SK-N-SH (cell line): ENCODE measurements at regions not wholly inside any gene's neighbourhood (a gene's known extent, or its start where the extent isn't known, plus 50 kb on each side); places are given as distances from the start of the nearest gene placed in this dataset.

Experiments
- CTCF ChIA-PET: fragments of 300-600, 350-600 bp; formaldehyde crosslinking; extraction: SDS; loops from one replicate; lab custom pipeline; 2021; lab: Yijun Ruan, JAX
- POLR2A ChIA-PET: fragments of 350-600 bp; sonication (Branson Sonifier 250); formaldehyde crosslinking; extraction: SDS; loops from one replicate; lab custom pipeline; 2020; ENCODE audit warnings: antibody characterized with exemption, inconsistent platforms; lab: Yijun Ruan, JAX
- DNase-seq: peaks from one replicate; pipeline ENCODE4 v3.0.0; 2012
- H2AFZ ChIP-seq: fragments of 200-600 bp; sonication (generic); 2 replicates; pipeline ENCODE4 v1.8.1; 2016; ENCODE audit warnings: antibody characterized with exemption, mild to moderate bottlenecking, low read depth
- H3F3A ChIP-seq: fragments of 200-600 bp; sonication (generic); replicated peaks from 2 replicates; pipeline ENCODE3; 2016; ENCODE audit warnings: antibody characterized with exemption, mild to moderate bottlenecking; ENCODE audit not compliant: insufficient read depth
- H3K27ac ChIP-seq, 2 experiments: fragments of 200-500 bp in 1 of 2; fragments of 200-600 bp in 1 of 2; sonication (Bioruptor generic) in 1 of 2; sonication (generic), shearing (Covaris generic) in 1 of 2; 2 replicates each; pipeline versions ENCODE4 v1.5.1 to v1.6.1; 2014 to 2016; ENCODE audit warnings: low read depth in 2 of 2, inconsistent platforms in 1 of 2, low read length in 1 of 2, mild to moderate bottlenecking in 1 of 2, mixed read lengths in 1 of 2
- H3K27me3 ChIP-seq: fragments of 200-600 bp; sonication (generic), shearing (Covaris generic); 2 replicates; pipeline ENCODE4 v1.6.1; 2016; ENCODE audit warnings: mixed run types; ENCODE audit not compliant: insufficient read depth
- H3K36me3 ChIP-seq, 2 experiments: fragments of 200-500 bp in 1 of 2; fragments of 200-600 bp in 1 of 2; sonication (Bioruptor generic) in 1 of 2; sonication (generic) in 1 of 2; replicated peaks in 1 of 2; 2 replicates each; pipeline versions ENCODE3 to v1.5.1; 2014 to 2016; ENCODE audit warnings: low read length in 1 of 2, mild to moderate bottlenecking in 1 of 2; ENCODE audit not compliant: insufficient read depth in 2 of 2, control insufficient read depth in 1 of 2
- H3K4me1 ChIP-seq, 2 experiments: fragments of 200-500 bp in 1 of 2; fragments of 200-600 bp in 1 of 2; sonication (Bioruptor generic) in 1 of 2; sonication (generic), shearing (Covaris generic) in 1 of 2; 2 replicates each; pipeline versions ENCODE4 v1.5.1 to v1.6.1; 2014 to 2016; ENCODE audit warnings: low read depth in 1 of 2, low read length in 1 of 2, mixed run types in 1 of 2; ENCODE audit not compliant: insufficient read depth in 2 of 2, control insufficient read depth in 1 of 2
- H3K4me2 ChIP-seq: fragments of 200-600 bp; sonication (generic), shearing (Covaris generic); 2 replicates; pipeline ENCODE4 v1.6.1; 2017; ENCODE audit warnings: mixed run types
- H3K4me3 ChIP-seq, 2 experiments: fragments of 200-500 bp in 1 of 2; fragments of 200-600 bp in 1 of 2; sonication (Bioruptor generic) in 1 of 2; sonication (generic), shearing (Covaris generic) in 1 of 2; 2 replicates each; pipeline versions ENCODE4 v1.5.1 to v1.8.1; 2014 to 2016; ENCODE audit warnings: low read depth in 2 of 2, inconsistent platforms in 1 of 2, low read length in 1 of 2, mild to moderate bottlenecking in 1 of 2, mixed read lengths in 1 of 2, moderate library complexity in 1 of 2
- H3K79me2 ChIP-seq: fragments of 200-600 bp; sonication (generic); 2 replicates; pipeline ENCODE4 v1.8.1; 2017; ENCODE audit warnings: mild to moderate bottlenecking; ENCODE audit not compliant: insufficient read depth
- H3K9ac ChIP-seq: fragments of 200-600 bp; sonication (generic); 2 replicates; pipeline ENCODE4 v1.6.1; 2017; ENCODE audit warnings: mixed run types
- H3K9me2 ChIP-seq: fragments of 200-600 bp; sonication (generic); 2 replicates; pipeline ENCODE4 v1.6.1; 2017; ENCODE audit warnings: mixed run types
- H3K9me3 ChIP-seq: fragments of 200-600 bp; sonication (generic); 2 replicates; pipeline ENCODE4 v1.6.1; 2017; ENCODE audit warnings: mixed run types, mild to moderate bottlenecking, moderate library complexity
- H4K20me1 ChIP-seq: fragments of 200-600 bp; sonication (generic); 2 replicates; pipeline ENCODE4 v1.6.1; 2017; ENCODE audit warnings: mild to moderate bottlenecking, mixed run types; ENCODE audit not compliant: insufficient read depth
- ELF1 ChIP-seq: IDR thresholded peaks from 2 replicates; pipeline ENCODE4 v1.4.0; 2012
- EP300 ChIP-seq, 2 experiments: IDR thresholded peaks; 2 replicates each; pipeline versions ENCODE4 v1.4.0 to v1.6.1; 2012; ENCODE audit warnings: borderline replicate concordance in 1 of 2, low read depth in 1 of 2, low read length in 1 of 2
- EZH2phosphoT487 ChIP-seq: fragments of 200-600 bp; sonication (generic); IDR thresholded peaks from 2 replicates; pipeline ENCODE4 v1.6.1; 2017; ENCODE audit warnings: low read depth, mixed run types, mild to moderate bottlenecking, antibody characterized with exemption, moderate library complexity, borderline replicate concordance
- FOSL2 ChIP-seq: IDR thresholded peaks from 2 replicates; pipeline ENCODE4 v1.4.0; 2012; ENCODE audit warnings: low read depth, mild to moderate bottlenecking, moderate library complexity, borderline replicate concordance
- FOXM1 ChIP-seq: IDR thresholded peaks from 2 replicates; pipeline ENCODE4 v1.4.0; 2012; ENCODE audit warnings: low read depth, mild to moderate bottlenecking
- GABPA ChIP-seq: IDR thresholded peaks from 2 replicates; pipeline ENCODE4 v1.4.0; 2012; ENCODE audit warnings: low read depth, mild to moderate bottlenecking
- JUND ChIP-seq: IDR thresholded peaks from 2 replicates; pipeline ENCODE4 v1.4.0; 2012
- POLR2AphosphoS5 ChIP-seq: IDR thresholded peaks from 2 replicates; pipeline ENCODE4 v1.6.1; 2012; ENCODE audit warnings: low read depth, low read length
- RCOR1 ChIP-seq: fragments of 150-350 bp; IDR thresholded peaks from 2 replicates; pipeline ENCODE4 v1.6.1; 2017; ENCODE audit warnings: antibody characterized with exemption, low read length
- REST ChIP-seq: IDR thresholded peaks from 2 replicates; pipeline ENCODE4 v1.6.1; 2012; ENCODE audit warnings: mild to moderate bottlenecking, low read depth, low read length, moderate library complexity
- RXRA ChIP-seq: IDR thresholded peaks from 2 replicates; pipeline ENCODE4 v1.4.0; 2012; ENCODE audit warnings: low read depth, mild to moderate bottlenecking, borderline replicate concordance
- USF1 ChIP-seq: IDR thresholded peaks from 2 replicates; pipeline ENCODE4 v1.4.0; 2012; ENCODE audit warnings: low read depth, borderline replicate concordance
- YY1 ChIP-seq: IDR thresholded peaks from 2 replicates; pipeline ENCODE4 v1.4.0; 2012; ENCODE audit warnings: low read depth, mild to moderate bottlenecking
- WGBS: methylation state at CpG from one replicate; pipeline ENCODE4 v1.1.6; 2017; ENCODE audit warnings: low lambda C conversion rate; 5-methylcytosine and 5-hydroxymethylcytosine counted together
- TF ChIP-seq, protein P1 (sequence below): IDR thresholded peaks from 2 replicates; pipeline ENCODE4 v1.4.0; 2012; ENCODE audit warnings: low read depth
- TF ChIP-seq, protein P2 (sequence below): IDR thresholded peaks from 2 replicates; pipeline ENCODE4 v1.4.0; 2012; ENCODE audit warnings: low read depth, borderline replicate concordance
- TF ChIP-seq, protein P3 (sequence below): fragments of 200-600 bp; sonication (generic); IDR thresholded peaks from 2 replicates; pipeline ENCODE4 v1.6.1; 2017; ENCODE audit warnings: antibody characterized with exemption, mild to moderate bottlenecking, moderate library complexity

GRCh38 chrX:106247162-106247561, 79.1 kb downstream of the PWWP3B start:
- TF ChIP-seq RCOR1 (no peak), POLR2AphosphoS5 (no peak), JUND (no peak), FOSL2 (no peak), EP300 (IDR thresholded peaks at IDR 0.05; ENCODE audit: borderline replicate concordance in 1 of 2, low read depth in 1 of 2, low read length in 1 of 2) (no peak), USF1 (no peak), GABPA (no peak), REST (no peak)
- TF ChIP-seq, protein P1, sequence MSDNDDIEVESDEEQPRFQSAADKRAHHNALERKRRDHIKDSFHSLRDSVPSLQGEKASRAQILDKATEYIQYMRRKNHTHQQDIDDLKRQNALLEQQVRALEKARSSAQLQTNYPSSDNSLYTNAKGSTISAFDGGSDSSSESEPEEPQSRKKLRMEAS, result no peak
- Histone ChIP-seq H3K36me3 (no peaks in the 10 kb centered on the region), H3K9me2 (no peaks in the 10 kb centered on the region), H4K20me1 (no peaks in the 10 kb centered on the region), H3K4me2 (no peak overlapping the region), H3K79me2 (no peaks in the 10 kb centered on the region), H3K4me3 (no peak overlapping the region), H3F3A (no peaks in the 10 kb centered on the region), H3K27ac (no peak overlapping the region), H3K9me3 (no peaks in the 10 kb centered on the region), H3K27me3 (no peaks in the 10 kb centered on the region), H2AFZ (no peak overlapping the region), H3K9ac (no peak overlapping the region), H3K4me1 (no peaks in the 10 kb centered on the region)
- DNase-seq, result no peak
- CTCF ChIA-PET, result no interaction called here
- POLR2A ChIA-PET, result no interaction called here

DNA sequence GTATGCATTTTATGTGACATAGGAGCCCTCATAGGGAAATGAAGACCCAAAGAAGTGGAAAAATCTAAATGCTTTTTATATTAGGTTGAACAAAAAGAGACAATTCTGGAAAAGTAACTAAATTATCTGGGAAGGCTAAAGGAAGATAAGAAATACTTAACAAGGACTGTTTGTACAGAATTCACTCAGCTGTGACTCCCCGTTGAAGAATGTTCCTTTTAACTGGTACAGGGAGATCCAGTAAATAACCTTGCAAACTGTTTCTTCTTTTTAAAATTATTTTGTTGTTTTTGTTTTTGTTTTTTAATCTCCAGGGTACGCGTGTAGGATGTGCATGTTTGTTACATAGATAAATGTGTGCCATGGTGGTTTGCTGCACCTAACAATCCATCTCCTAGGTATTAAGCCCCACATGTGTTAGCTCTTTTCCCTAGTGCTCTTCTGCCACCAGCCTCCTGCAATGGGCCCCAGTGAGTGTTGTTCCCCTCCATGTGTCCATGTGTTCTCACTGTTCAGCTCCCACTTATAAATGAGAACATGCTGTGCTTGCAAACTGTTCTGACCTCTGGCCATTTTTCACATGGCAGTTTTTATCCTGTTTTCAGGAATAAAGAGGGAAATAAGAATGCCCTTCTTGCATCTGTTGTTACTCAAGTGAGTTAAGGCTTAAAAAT, 81.7 kb downstream of the PWWP3B start:
- Histone ChIP-seq H4K20me1 (no peaks in the 10 kb centered on the region), H3K4me3 (no peak overlapping the region), H3K79me2 (no peaks in the 10 kb centered on the region), H3F3A (no peaks in the 10 kb centered on the region), H3K9me2 (no peaks in the 10 kb centered on the region), H3K36me3 (no peaks in the 10 kb centered on the region), H3K9ac (no peak overlapping the region), H3K4me2 (no peak overlapping the region), H3K9me3 (no peaks in the 10 kb centered on the region), H3K27me3 (no peaks in the 10 kb centered on the region), H3K4me1 (no peaks in the 10 kb centered on the region), H2AFZ (no peak overlapping the region), H3K27ac (no peak overlapping the region)
- DNase-seq, result no peak
- TF ChIP-seq EZH2phosphoT487, result no peak
- no peak for TF ChIP-seq FOXM1
- TF ChIP-seq YY1, result no peak
- no peak for TF ChIP-seq GABPA
- TF ChIP-seq RXRA, result no peak
- TF ChIP-seq, protein P2, sequence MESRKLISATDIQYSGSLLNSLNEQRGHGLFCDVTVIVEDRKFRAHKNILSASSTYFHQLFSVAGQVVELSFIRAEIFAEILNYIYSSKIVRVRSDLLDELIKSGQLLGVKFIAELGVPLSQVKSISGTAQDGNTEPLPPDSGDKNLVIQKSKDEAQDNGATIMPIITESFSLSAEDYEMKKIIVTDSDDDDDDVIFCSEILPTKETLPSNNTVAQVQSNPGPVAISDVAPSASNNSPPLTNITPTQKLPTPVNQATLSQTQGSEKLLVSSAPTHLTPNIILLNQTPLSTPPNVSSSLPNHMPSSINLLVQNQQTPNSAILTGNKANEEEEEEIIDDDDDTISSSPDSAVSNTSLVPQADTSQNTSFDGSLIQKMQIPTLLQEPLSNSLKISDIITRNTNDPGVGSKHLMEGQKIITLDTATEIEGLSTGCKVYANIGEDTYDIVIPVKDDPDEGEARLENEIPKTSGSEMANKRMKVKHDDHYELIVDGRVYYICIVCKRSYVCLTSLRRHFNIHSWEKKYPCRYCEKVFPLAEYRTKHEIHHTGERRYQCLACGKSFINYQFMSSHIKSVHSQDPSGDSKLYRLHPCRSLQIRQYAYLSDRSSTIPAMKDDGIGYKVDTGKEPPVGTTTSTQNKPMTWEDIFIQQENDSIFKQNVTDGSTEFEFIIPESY, result no peak
- TF ChIP-seq JUND, result no peak
- TF ChIP-seq ELF1, result no peak
- no peak for TF ChIP-seq RCOR1
- TF ChIP-seq FOSL2, result no peak
- TF ChIP-seq, protein P3, sequence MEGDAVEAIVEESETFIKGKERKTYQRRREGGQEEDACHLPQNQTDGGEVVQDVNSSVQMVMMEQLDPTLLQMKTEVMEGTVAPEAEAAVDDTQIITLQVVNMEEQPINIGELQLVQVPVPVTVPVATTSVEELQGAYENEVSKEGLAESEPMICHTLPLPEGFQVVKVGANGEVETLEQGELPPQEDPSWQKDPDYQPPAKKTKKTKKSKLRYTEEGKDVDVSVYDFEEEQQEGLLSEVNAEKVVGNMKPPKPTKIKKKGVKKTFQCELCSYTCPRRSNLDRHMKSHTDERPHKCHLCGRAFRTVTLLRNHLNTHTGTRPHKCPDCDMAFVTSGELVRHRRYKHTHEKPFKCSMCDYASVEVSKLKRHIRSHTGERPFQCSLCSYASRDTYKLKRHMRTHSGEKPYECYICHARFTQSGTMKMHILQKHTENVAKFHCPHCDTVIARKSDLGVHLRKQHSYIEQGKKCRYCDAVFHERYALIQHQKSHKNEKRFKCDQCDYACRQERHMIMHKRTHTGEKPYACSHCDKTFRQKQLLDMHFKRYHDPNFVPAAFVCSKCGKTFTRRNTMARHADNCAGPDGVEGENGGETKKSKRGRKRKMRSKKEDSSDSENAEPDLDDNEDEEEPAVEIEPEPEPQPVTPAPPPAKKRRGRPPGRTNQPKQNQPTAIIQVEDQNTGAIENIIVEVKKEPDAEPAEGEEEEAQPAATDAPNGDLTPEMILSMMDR, result no peak
- 12% methylated on average over 3 of the region's 3 CpGs for WGBS
- POLR2A ChIA-PET, result no interaction called here
- CTCF ChIA-PET, result no interaction called here
